ENCODE measurements at regions not wholly inside any gene's neighbourhood (a gene's known extent, or its start where the extent isn't known, plus 50 kb on each side); places are given as distances from the start of the nearest gene placed in this dataset.

GRCh38 chr1:117267232-117267774 lies 56.6 kb upstream of the VTCN1 start:
- TF ChIP-seq CTCF (IDR thresholded peaks at IDR 0.05): no peak
- no peak for TF ChIP-seq POLR2A (IDR thresholded peaks at IDR 0.05)
